ENCODE measurements at regions not wholly inside any gene's neighbourhood (a gene's known extent, or its start where the extent isn't known, plus 50 kb on each side); places are given as distances from the start of the nearest gene placed in this dataset.

- TF ChIP-seq CTCF (IDR thresholded peaks at IDR 0.05; ENCODE audit: insufficient read depth, low read depth, low read length) (peak; percentile 5), EZH2 (IDR thresholded peaks at IDR 0.05; ENCODE audit: insufficient read depth, low read length) (no peak)
Measured at GRCh38 chr13:23512762-23513395, 57.3 kb upstream of the TNFRSF19 start.
